ENCODE measurements at regions not wholly inside any gene's neighbourhood (a gene's known extent, or its start where the extent isn't known, plus 50 kb on each side); places are given as distances from the start of the nearest gene placed in this dataset.

- no peak for DNase-seq (ENCODE audit: low spot score)
Measured at GRCh38 chr7:11895337-11895736, 63.3 kb upstream of the THSD7A start.

GRCh38 chr7:11896663-11897062, 64.7 kb upstream of the THSD7A start:
- DNase-seq (ENCODE audit: low spot score) = no peak

- no peak for DNase-seq (ENCODE audit: low spot score)
Measured at GRCh38 chr7:11899247-11899646, 67.2 kb upstream of the THSD7A start.

GRCh38 chr7:11910253-11910652, 78.3 kb upstream of the THSD7A start:
- DNase-seq (ENCODE audit: low spot score) = no peak

- no peak for DNase-seq (ENCODE audit: low spot score)
Measured at GRCh38 chr7:11911900-11912299, 79.9 kb upstream of the THSD7A start.

GRCh38 chr7:11914645-11915044, 82.6 kb upstream of the THSD7A start:
- DNase-seq (ENCODE audit: low spot score) = no peak

GRCh38 chr7:11923376-11923930, 91.5 kb upstream of the THSD7A start:
- DNase-seq (ENCODE audit: low spot score) = no peak

- DNase-seq (ENCODE audit: low spot score) = no peak
Measured at GRCh38 chr7:11931307-11931706, 99.3 kb upstream of the THSD7A start.

GRCh38 chr7:11934796-11935195, 102.8 kb upstream of the THSD7A start:
- no peak for DNase-seq (ENCODE audit: low spot score)

- DNase-seq (ENCODE audit: low spot score) = no peak
Measured at GRCh38 chr7:11935905-11936304, 103.9 kb upstream of the THSD7A start.

- no peak for DNase-seq (ENCODE audit: low spot score)
Measured at GRCh38 chr7:11946794-11947193, 114.8 kb upstream of the THSD7A start.

GRCh38 chr7:11950281-11950680, 118.3 kb upstream of the THSD7A start:
- DNase-seq (ENCODE audit: low spot score) = no peak

- DNase-seq (ENCODE audit: low spot score) = no peak
Measured at GRCh38 chr7:11950942-11951341, 118.9 kb upstream of the THSD7A start.

GRCh38 chr7:11951909-11952308, 119.9 kb upstream of the THSD7A start:
- DNase-seq (ENCODE audit: low spot score) = no peak

- no peak for DNase-seq (ENCODE audit: low spot score)
Measured at GRCh38 chr7:11952972-11953371, 121.0 kb upstream of the THSD7A start.

- no peak for DNase-seq (ENCODE audit: low spot score)
Measured at GRCh38 chr7:11956991-11957390, 125.0 kb upstream of the THSD7A start.

GRCh38 chr7:11957956-11958355, 126.0 kb upstream of the THSD7A start:
- DNase-seq (ENCODE audit: low spot score) = no peak

- DNase-seq (ENCODE audit: low spot score) = no peak
Measured at GRCh38 chr7:11959121-11959520, 127.1 kb upstream of the THSD7A start.

GRCh38 chr7:11960621-11961020, 128.6 kb upstream of the THSD7A start:
- no peak for DNase-seq (ENCODE audit: low spot score)

- no peak for DNase-seq (ENCODE audit: low spot score)
Measured at GRCh38 chr7:11969643-11970042, 137.6 kb upstream of the THSD7A start.

GRCh38 chr7:11970132-11970531, 138.1 kb upstream of the THSD7A start:
- no peak for DNase-seq (ENCODE audit: low spot score)

GRCh38 chr7:11985376-11985775, 153.4 kb upstream of the THSD7A start:
- DNase-seq (ENCODE audit: low spot score) = no peak

- no peak for DNase-seq (ENCODE audit: low spot score)
Measured at GRCh38 chr7:11985971-11986370, 154.0 kb upstream of the THSD7A start.

GRCh38 chr7:11988186-11988585, 156.2 kb upstream of the THSD7A start:
- DNase-seq (ENCODE audit: low spot score) = no peak

GRCh38 chr7:12002428-12002827, 170.4 kb upstream of the THSD7A start:
- no peak for DNase-seq (ENCODE audit: low spot score)

All from hematopoietic multipotent progenitor cell treated with erythropoietin and hydrocortisone succinate and interleukin-3 and kit ligand, for 15 days (in vitro differentiated cells).